Esophagus muscularis mucosa (tissue), 4 donors: ENCODE measurements at regions not wholly inside any gene's neighbourhood (a gene's known extent, or its start where the extent isn't known, plus 50 kb on each side); places are given as distances from the start of the nearest gene placed in this dataset.

ENCODE experiments used
- DNase-seq: peaks from one replicate; pipeline ENCODE4 v3.0.0-alpha.2; 2017; ENCODE audit errors: extremely low spot score
- H3K27ac ChIP-seq, 4 donors: fragments of 200-600 bp; sonication (generic); replicated peaks in 1 of 4; 1 replicate in 3 of 4; 2 replicates in 1 of 4; pipeline ENCODE4 v1.5.1; 2016 to 2019; ENCODE audit warnings: mild to moderate bottlenecking in 1 of 4
- H3K27me3 ChIP-seq, 4 donors: fragments of 200-600 bp; sonication (generic); one replicate each; pipeline versions ENCODE4 v1.5.1 to v1.6.0; 2016 to 2019
- H3K36me3 ChIP-seq, 4 donors: fragments of 200-600 bp; sonication (generic); one replicate each; pipeline ENCODE4 v1.5.1; 2016 to 2019
- H3K4me1 ChIP-seq, 4 donors: fragments of 200-600 bp; sonication (generic); one replicate each; pipeline ENCODE4 v1.5.1; 2016 to 2019
- H3K4me3 ChIP-seq, 4 donors: fragments of 200-600 bp; sonication (generic); 1 replicate in 2 of 4; 2 replicates in 2 of 4; pipeline ENCODE4 v1.5.1; 2016 to 2019; ENCODE audit warnings: mild to moderate bottlenecking in 4 of 4, moderate library complexity in 1 of 4
- H3K9me3 ChIP-seq, 4 donors: fragments of 200-600 bp; sonication (generic); 1 replicate in 3 of 4; 2 replicates in 1 of 4; pipeline ENCODE4 v1.5.1; 2016 to 2019
- CTCF ChIP-seq, 3 experiments: fragments of 200-600 bp in 2 of 3; fragments of 450-650 bp in 1 of 3; sonication (generic) in 2 of 3; IDR thresholded peaks; one replicate each; pipeline ENCODE4 v1.5.1; 2017 to 2019; ENCODE audit warnings: antibody characterized with exemption in 3 of 3, mild to moderate bottlenecking in 2 of 3, moderate library complexity in 1 of 3
- EP300 ChIP-seq: sonication (generic); formaldehyde crosslinking; IDR thresholded peaks from one replicate; pipeline ENCODE4 v1.6.1; 2017; ENCODE audit warnings: antibody characterized with exemption
- POLR2A ChIP-seq: fragments of 450-650 bp; IDR thresholded peaks from one replicate; pipeline ENCODE4 v1.6.1; 2017; ENCODE audit warnings: antibody characterized with exemption, moderate library complexity, mild to moderate bottlenecking, low read depth
- POLR2AphosphoS5 ChIP-seq, 2 donors: sonication (generic); formaldehyde crosslinking; IDR thresholded peaks; one replicate each; pipeline ENCODE4 v1.6.1; 2017; ENCODE audit warnings: antibody characterized with exemption in 2 of 2
- WGBS: methylation state at CpG from one replicate; pipeline ENCODE4 v1.1.5; 2018; 5-methylcytosine and 5-hydroxymethylcytosine counted together
- intact Hi-C: fragments of 100-400 bp; cut with DNase I; formaldehyde crosslinking; loops from one replicate; pipeline ENCODE4 v1.15.1; 2023

GRCh38 chr5:166293892-166294291 is 1997.6 kb upstream of the WWC1 start:
- H3K4me3 ChIP-seq: no peak overlapping the region
- no peaks in the 10 kb centered on the region for H3K27me3 ChIP-seq
- H3K36me3 ChIP-seq: no peaks in the 10 kb centered on the region
- no peak for TF ChIP-seq EP300
- TF ChIP-seq CTCF (IDR thresholded peaks at IDR 0.05): no peak
- TF ChIP-seq POLR2AphosphoS5 (IDR thresholded peaks at IDR 0.05): no peak
- TF ChIP-seq POLR2A: no peak
- no peaks in the 10 kb centered on the region for H3K9me3 ChIP-seq
- 54% methylated on average over 5 of the region's 5 CpGs for WGBS
- no peaks in the 10 kb centered on the region for H3K4me1 ChIP-seq
- intact Hi-C loops: no loop called here
- no peak for DNase-seq
- H3K27ac ChIP-seq: no peak overlapping the region

GRCh38 chr5:166302166-166302565 is 1989.3 kb upstream of the WWC1 start:
- Histone ChIP-seq H3K4me1 (no peaks in the 10 kb centered on the region), H3K9me3 (no peaks in the 10 kb centered on the region), H3K27me3 (no peaks in the 10 kb centered on the region), H3K27ac (no peak overlapping the region), H3K4me3 (no peak overlapping the region), H3K36me3 (no peaks in the 10 kb centered on the region)
- WGBS: 82% methylated on average over 5 of the region's 5 CpGs
- DNase-seq: no peak
- no peak for TF ChIP-seq EP300
- no peak for TF ChIP-seq CTCF (IDR thresholded peaks at IDR 0.05)
- TF ChIP-seq POLR2AphosphoS5 (IDR thresholded peaks at IDR 0.05): no peak
- no peak for TF ChIP-seq POLR2A
- intact Hi-C loops: no loop called here

- intact Hi-C loops: no loop called here
- WGBS: 72% methylated on average over 7 of the region's 7 CpGs
- TF ChIP-seq CTCF (IDR thresholded peaks at IDR 0.05): no peak
- TF ChIP-seq POLR2A: no peak
- TF ChIP-seq EP300: no peak
- no peak for TF ChIP-seq POLR2AphosphoS5 (IDR thresholded peaks at IDR 0.05)
Measured at GRCh38 chr5:166317425-166317824, 1974.0 kb upstream of the WWC1 start.

GRCh38 chr5:166320920-166321480 is 1970.4 kb upstream of the WWC1 start:
- Histone ChIP-seq H3K9me3 (no peaks in the 10 kb centered on the region), H3K4me1 (no peaks in the 10 kb centered on the region), H3K27ac (no peak overlapping the region), H3K27me3 (no peaks in the 10 kb centered on the region), H3K4me3 (no peak overlapping the region), H3K36me3 (no peaks in the 10 kb centered on the region)
- intact Hi-C loops: no loop called here
- 62% methylated on average over 6 of the region's 6 CpGs for WGBS
- no peak for DNase-seq
- no peak for TF ChIP-seq CTCF (IDR thresholded peaks at IDR 0.05)
- TF ChIP-seq POLR2A: no peak
- TF ChIP-seq POLR2AphosphoS5 (IDR thresholded peaks at IDR 0.05): no peak
- no peak for TF ChIP-seq EP300

More at GRCh38 chr5:166317425-166317824, 1974.0 kb upstream of the WWC1 start:
- Histone ChIP-seq H3K27ac (no peak overlapping the region), H3K4me3 (no peak overlapping the region), H3K4me1 (no peaks in the 10 kb centered on the region), H3K36me3 (no peaks in the 10 kb centered on the region), H3K9me3 (no peaks in the 10 kb centered on the region), H3K27me3 (no peaks in the 10 kb centered on the region)
- no peak for DNase-seq

- Histone ChIP-seq H3K27me3 (no peaks in the 10 kb centered on the region), H3K36me3 (no peaks in the 10 kb centered on the region), H3K27ac (no peak overlapping the region), H3K4me3 (no peak overlapping the region), H3K4me1 (no peaks in the 10 kb centered on the region), H3K9me3 (no peaks in the 10 kb centered on the region)
- TF ChIP-seq CTCF (IDR thresholded peaks at IDR 0.05) (no peak), EP300 (no peak), POLR2AphosphoS5 (IDR thresholded peaks at IDR 0.05) (no peak), POLR2A (no peak)
- DNase-seq: no peak
- intact Hi-C loops: no loop called here
- 48% methylated on average over 6 of the region's 6 CpGs for WGBS
Measured at GRCh38 chr5:166324372-166324771, 1967.1 kb upstream of the WWC1 start.
